GM21529 (cell line): ENCODE measurements at regions not wholly inside any gene's neighbourhood (a gene's known extent, or its start where the extent isn't known, plus 50 kb on each side); places are given as distances from the start of the nearest gene placed in this dataset.

Experiments
- ATAC-seq: cut with Tn5 transposase; IDR thresholded peaks from one replicate; pipeline ENCODE4 v1.9.1; 2021; ENCODE audit not compliant: unreplicated experiment

- no peak for ATAC-seq
Measured at GRCh38 chr4:128502818-128503527, 215.4 kb upstream of the PGRMC2 start.

DNA sequence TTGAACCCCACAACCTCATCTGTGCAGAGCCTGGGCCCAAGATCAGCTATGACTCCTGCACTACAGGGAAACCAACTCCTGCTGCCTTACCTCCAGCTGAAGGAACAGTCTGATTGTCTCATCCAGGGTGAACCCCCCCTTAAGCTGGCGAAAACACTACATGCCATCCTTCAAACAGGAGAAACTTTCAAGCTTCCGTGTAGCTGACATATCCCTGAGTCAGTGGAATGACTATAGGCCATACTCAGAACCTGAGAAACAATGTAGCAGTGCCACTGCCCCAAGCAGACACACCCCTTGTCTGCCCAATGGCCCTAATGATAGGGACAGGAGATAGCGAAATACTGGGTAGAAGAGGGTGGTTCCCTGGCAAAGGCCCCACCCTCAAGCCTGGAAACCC is 213.6 kb upstream of the PGRMC2 start:
- no peak for ATAC-seq

DNA sequence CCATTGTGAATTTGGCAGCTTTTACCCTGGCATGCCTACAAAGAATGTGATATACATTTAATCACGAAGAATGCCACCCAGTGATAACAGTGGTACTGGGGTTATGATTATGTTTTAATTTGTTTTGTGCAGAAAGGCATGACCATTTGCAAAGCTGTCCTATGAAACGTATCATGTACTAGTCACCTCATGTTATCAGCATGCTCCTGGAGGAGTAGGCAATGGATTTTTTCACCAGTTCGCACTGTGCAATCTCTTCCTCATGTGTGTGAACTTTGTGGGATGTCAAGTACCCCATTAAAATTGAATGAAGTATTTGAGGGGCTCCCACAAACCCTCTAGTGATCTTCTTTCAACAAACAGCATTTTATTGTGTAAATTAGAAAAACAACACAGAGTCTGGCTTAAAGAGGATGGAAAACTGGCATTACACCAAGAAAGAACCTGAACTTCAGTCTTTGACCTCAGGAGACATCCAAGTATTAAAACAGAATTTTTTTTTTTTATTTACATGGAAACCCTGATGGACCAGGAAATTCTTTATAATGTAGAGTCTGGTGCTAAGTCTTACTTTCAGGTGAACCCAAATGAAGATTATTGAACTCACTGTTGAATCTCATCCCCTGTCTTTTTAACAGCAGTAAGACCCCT is 200.6 kb upstream of the PGRMC2 start:
- no peak for ATAC-seq

- ATAC-seq = no peak
Measured at GRCh38 chr4:128484896-128485295, 197.3 kb upstream of the PGRMC2 start.

DNA sequence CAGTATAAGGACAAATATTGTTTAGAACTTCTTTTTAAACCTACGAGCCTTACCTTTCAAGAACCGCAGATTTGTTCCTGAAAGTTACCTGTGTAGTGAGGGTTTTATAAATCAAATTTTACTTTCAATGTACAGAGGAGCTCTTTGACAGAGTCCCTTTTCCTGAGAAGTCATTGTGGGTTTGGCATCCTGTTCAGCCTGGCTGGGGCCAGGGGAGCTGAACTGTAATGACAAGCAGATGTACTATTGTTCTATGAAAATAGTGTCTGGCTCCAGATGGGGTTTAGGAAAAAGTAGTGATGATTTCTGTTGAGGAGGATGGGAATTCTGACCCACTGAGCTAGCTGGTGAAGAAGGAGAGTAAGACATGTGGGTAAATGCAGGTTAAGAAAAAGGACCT is 196.2 kb upstream of the PGRMC2 start:
- ATAC-seq = no peak

DNA sequence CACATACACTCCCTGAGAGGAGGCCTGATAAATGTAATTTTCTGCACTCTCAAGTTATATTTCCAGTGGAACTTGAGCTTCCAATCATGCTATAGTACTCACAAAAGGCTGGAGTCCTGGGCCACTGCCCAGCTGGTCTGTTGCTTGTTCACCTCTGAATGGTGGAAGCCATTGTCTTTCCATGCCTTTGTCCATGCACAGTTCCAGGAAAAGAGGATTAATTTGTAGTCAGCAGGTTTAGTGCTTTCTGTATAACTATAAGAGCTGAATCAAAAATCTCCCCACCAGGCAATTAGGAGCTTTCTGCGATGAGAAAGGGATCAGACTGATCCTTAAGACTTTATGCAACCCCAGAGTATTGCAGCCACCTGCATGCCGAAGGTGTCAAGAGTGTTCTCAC is 195.4 kb upstream of the PGRMC2 start:
- ATAC-seq = no peak

GRCh38 chr4:128481752-128482480 is 194.3 kb upstream of the PGRMC2 start:
- ATAC-seq = no peak

DNA sequence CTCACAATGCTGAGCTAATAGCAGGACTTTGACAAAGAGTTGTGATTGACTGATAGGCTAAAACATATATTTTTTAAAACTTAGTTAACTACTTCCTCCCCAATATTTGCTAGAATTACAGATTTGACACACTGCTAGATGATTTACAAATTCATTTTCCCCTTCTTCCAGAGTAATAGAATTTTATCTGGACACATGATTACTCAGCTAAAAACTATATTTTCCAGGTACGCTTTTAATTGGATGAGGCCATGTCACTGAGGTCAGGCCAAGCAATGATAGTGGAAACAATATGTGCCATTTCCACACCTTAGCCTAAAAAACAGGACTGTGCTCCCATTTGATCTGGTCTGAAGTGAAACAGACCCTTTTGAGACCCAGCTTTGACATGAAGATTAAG is 193.3 kb upstream of the PGRMC2 start:
- no peak for ATAC-seq

- no peak for ATAC-seq
Measured at GRCh38 chr4:128477540-128477939, 189.9 kb upstream of the PGRMC2 start.

DNA sequence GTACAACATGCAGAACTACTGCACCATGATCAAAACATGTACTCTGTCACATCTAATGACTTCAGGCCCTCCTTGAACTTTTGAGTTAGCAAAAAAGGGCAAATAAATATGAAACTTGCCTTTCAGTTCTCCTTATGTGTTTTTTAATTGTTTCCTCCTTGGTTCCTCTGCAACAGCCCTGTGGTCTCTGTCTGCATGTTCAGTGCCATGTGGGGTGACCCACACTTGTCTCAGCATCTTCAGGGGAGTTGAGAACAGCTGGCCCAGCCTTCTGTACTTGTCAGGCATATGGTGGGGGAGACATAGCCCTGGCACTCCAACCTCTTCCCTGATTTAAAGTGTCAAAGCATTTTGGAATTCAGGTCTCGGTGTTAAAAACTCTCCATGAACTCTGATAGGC is 188.0 kb upstream of the PGRMC2 start:
- no peak for ATAC-seq

GRCh38 chr4:128471576-128471975 is 184.0 kb upstream of the PGRMC2 start:
- ATAC-seq = no peak

- no peak for ATAC-seq
Measured at GRCh38 chr4:128470492-128471053, 183.0 kb upstream of the PGRMC2 start.

GRCh38 chr4:128468123-128468989 is 180.7 kb upstream of the PGRMC2 start:
- no peak for ATAC-seq

GRCh38 chr4:128465523-128465922 is 177.9 kb upstream of the PGRMC2 start:
- no peak for ATAC-seq

GRCh38 chr4:128463006-128463405 is 175.4 kb upstream of the PGRMC2 start:
- ATAC-seq = no peak

GRCh38 chr4:128462103-128462783 is 174.6 kb upstream of the PGRMC2 start:
- no peak for ATAC-seq

DNA sequence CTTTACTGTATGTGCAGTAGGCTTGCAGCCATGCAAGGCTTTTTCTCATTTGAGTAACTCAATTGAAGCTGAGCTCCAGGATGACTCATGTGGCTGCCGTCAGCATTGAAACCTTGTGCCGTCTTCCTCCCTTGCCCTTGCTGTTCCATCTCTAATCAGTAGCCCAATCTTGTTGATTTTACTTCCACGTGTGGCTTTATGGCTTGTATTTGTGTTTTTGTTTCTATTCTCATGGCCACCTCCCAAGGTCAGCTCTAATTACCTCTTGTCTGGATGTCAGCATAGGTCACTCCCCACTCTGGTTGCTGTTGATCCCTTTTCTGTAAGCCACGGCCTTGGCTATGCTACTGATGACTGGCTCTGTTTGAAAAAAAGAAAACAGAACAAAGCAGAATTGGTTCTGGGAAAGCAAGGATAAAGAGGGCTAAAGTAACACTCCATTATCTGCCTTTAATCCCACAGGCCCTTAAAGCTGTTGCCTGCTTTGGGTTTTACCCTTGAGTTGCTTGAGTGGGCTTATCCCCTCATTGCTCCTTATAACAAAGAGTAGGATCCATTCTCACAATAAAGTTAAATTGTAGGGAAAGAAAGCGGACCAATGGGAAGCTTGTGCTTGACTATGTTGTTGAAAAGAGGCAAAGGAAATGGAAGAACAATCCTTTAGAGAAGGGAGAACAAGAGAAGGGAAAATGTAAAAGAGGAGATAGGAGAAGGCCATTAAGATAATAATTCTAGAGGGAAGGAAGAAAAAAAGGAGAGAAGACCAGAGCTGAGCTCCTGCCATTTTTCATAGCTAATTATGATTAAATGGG is 173.9 kb upstream of the PGRMC2 start:
- peak; percentile 73 for ATAC-seq

DNA sequence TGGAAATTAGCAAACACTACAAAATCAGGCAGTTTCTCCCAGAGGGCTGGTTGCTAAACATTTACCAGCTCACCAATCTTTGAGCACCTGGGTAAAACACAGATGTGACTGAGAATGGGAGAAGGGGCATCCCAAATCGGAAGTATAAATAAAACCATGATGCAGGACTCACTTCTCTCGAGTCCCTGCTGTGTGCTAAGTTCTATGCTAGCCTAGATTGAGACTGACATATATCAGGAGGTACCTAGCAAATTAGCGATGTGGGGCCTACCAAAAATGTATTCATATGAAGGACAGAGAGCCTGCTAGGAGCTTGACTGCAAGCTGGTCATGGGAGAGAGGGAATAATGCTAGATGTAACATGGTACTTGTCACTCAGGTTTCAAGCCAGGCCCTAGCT is 171.9 kb upstream of the PGRMC2 start:
- ATAC-seq = peak; percentile 33

DNA sequence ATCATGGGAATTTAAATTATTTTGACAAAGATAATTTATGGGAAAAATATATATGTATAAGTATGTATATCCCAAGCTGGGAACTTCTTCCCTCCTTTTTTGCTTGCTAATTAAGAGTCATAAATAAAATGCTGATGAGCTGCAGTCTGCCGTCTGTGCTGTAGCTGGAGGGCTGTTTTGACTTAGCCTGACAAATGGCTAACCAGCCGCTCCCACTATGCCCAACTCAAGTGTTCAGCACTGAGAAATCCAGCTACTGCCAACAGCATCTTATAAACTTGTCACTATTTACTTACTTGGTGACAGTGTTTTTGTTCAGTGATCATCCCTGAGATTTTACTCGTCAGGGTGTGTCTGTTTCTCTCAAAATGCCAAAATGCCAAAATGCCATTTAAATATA is 171.2 kb upstream of the PGRMC2 start:
- no peak for ATAC-seq

DNA sequence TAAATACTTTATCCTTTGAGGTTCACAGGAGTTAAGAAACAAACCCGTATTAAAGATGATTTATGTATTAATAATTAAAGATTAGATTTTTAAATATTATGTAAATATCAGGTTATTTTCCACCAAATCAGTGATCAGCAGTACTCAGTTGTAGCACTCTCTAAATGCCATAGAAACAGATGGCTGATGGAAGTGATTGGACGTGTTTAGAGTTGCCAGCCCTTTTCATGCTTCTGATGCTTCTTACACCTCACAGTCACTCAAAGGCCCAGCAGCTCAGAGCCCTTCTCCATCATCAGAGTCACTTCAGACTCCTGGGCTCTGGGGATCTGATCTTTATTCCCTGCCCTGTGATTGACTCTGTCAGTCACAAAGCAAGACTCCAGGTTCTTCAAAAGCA is 170.1 kb upstream of the PGRMC2 start:
- ATAC-seq = no peak
